Muscle of arm (tissue), 1 donor: ENCODE measurements at regions not wholly inside any gene's neighbourhood (a gene's known extent, or its start where the extent isn't known, plus 50 kb on each side); places are given as distances from the start of the nearest gene placed in this dataset.

ENCODE experiments used
- DNase-seq: peaks from one replicate; pipeline ENCODE4 v3.0.0-alpha.2; 2013

DNA sequence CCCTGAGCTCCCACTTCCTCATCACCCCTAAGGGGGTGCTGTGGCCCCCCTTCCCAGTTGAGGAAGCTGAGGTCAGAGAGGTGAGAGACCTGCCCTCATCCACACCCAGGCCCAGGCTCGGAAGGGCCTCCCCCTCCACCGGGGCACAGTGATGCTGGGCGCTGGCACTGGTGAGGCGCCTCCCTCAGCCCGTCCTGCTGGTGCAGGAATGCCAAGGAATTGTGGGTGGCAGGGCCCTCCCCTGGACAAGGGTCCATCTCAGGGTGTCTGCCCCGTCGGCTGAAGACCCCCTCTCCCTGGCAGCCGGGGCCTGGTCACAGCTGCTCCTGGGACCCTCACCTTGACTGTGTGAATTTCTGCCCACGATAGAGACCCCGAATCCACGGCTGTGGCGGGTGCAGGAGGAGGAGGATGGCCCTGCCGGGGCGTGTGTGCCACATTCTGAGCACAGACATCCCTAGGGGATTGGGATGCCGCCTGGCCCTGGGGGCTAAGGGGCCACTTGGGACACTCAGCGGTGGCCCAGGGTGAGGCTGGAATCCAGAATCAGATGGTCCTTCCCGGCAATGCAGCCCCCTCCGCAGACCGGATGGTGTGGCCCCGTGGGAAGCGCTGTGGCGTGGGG, 70.2 kb upstream of the GATA5 start:
- no peak for DNase-seq

DNA sequence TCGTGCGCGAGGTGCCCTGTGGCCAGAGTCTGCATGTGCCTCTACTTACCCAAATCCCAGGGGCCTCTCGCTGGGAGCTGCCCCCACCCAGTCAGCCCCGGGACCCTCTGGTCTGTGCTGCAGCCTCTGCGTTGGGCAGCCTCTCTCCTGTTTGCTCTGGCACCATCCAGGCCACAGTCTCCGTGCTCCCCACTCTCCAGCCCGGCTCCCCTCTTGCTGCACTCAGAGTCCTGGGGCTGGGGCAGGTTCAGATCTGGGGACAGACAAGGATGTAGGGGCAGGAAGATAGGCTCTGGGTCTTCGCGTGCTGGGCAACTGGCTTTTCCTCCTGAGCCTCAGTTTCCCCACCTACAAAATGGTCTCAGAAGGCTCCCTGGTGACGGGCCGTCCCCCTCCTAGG, 70.8 kb upstream of the GATA5 start:
- no peak for DNase-seq

DNA sequence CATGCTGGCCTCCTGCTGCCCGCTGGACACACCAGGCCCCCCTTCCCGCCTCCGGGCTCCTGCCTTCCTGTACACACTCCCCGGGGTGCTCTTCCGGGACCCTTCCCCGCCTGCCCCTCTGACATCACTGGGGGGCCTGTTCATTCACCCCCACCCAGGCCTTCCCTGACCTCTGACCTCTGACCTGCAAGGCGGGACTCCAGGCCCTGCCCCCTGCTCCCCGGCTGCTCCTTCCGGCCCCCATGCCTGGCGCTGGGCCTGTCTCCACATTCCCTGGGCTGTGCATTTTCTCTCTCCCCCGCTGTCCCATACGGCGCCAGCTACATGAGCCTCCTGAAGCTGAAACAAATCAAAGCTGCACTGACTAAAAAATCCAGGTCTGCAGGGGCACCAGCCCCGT, 71.6 kb upstream of the GATA5 start:
- no peak for DNase-seq

DNA sequence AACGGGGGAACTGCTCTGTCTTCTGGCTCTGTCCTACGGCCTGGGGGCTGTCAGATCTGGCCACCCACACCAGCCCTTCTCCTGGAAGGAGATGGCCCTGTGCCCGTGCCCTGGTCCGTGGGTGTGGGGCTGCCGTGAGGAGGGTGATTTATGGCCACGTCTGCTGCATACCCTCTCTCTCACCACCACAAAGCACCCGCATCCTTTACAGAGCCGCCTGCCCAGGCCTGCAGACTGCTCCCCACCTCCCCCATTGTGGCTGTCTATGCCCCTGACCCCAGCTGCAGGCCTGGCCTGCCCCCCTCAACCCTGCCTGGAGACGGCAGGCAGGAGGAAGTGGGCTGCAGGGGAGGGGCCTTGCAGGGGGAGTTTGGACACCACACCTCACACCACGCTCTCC, 72.7 kb upstream of the GATA5 start:
- DNase-seq, result no peak

DNA sequence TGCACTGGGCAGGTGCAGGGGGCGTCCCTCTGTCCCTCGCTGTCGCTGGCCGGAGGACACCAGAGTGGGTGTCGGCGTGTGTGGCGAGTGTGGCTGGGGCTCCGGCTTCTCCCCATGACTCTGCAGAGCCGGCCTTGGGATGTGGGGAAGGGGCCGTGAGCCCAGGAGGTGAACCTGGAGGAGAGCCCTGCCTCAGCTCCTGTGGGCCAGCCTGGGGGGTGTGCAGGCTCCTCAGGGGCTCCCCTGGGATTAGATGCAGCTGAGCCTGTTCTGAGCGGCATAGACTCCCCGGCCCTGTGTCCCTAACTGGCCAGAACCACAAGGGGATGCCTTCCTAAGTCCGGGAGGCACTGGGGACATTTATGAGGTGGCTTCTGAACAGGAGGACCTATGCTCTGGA, 73.2 kb upstream of the GATA5 start:
- no peak for DNase-seq

DNA sequence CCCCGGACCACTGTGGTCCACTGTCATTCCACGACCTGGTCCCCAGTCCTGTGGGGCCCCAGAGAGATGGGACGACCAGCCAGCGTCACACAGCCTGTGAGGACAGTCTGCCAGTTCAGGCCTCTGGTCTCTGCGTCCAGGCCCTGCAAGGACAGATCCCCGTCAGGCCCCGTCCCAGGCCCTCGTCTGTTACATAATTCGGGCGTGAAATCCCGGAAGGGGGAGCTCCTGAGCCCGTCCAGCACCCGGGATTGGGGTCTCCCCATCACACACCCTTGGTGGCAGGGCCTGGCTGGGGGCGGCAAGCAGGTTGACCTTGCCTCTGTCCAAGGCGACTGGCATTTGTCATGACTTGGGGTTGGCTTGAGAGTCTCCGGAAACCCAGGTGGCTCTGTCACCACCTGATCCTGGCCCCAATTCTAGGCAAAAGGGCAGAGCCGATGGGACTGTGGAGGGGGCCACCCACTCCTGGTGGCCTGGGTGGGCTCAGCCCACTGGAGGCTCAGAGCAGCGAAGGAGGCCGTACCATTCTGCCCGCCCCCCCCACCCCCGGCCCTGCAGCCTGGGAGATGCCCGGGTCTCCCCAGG, 73.8 kb upstream of the GATA5 start:
- no peak for DNase-seq

DNA sequence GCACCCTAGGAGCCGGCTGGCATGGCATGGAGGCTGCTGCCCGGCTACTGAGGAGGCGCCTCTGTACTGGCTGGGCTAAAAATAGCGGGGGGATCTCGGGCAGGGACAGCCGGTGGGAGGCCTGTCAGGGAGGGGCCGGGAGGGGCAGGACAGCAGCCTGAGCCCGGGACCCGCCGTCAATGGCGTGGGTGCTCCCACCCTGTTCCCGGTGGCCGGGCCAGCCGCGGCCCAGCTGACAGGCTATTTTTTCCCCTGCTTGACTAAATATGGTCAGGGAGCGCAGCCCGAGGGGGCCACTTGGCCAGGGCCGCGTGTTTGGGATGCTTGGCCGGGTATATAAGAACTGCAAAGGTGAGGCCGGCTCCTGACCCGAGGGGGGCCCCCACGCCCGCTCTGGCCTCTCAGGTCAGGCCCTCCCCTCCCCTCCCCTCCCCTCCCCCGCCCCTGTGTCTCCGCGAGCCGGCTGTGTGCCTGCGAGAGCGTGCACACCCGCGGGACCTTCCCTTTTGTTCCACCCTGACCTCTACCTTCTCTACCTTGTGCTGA, 74.4 kb upstream of the GATA5 start:
- DNase-seq, result peak; percentile 39

DNA sequence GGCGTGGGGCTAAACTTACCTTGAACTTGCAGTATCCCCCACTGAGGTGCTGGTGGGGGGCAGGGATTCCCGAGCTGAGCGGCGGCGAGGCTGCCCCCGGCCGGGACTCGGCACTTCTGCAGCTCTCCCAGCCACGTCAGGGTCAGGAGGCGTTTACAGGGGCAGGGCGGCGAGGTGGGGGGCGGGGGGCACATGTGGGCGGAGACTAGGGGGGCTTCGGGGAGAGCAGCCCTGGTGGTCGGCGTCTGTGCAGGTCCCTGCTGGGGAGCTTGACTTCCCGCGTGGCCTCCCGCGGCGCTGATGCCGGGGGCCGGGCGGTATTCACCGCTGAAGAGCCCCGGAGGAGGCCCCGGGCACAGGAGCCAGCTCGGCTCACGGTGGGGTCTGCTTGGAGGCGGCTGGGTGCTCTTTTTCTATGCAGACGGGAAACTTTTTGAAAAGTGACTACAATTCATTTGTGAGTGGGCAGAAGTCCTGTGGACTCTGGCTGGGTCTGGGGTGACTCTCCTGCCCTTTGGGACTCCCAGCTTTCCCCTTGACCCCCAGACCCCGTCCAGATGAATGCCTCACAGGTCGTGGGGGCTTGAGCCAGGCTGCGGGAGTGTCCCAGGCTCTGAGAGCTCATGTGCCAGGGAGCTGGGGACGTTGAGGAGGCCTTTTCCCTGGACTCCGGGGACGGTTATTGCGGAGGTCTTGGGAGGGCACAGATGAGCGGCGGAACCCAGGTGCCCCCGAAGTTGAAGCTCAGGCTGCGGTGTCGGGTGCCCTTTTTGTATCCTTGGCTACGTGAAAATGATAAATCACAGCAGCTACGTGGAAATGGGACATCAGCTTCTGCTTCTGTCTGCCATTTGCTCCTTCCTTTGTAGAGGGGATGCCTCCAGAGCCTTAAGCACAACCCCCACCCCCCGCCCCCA, 75.9 kb upstream of the GATA5 start:
- no peak for DNase-seq

DNA sequence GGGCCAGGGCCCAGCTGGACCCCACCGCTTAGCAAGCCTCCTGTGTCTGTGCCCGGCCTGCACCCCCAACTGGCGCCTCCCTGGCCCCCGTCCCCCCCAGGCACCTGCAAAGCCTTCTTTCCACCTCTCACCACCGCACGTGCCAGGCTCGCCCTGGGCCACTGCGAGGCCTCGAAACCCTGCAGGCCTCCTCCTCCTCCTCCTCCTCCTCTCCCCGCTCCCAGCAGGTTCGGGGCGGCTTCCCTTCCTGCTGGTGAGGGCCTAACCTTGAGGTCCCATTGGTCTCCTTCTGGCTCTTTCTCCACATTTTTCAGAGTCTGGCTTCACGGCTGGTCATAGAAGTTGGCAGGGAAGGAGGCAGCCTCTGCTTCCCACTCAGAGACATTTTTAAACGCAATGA, 76.8 kb upstream of the GATA5 start:
- no peak for DNase-seq

DNA sequence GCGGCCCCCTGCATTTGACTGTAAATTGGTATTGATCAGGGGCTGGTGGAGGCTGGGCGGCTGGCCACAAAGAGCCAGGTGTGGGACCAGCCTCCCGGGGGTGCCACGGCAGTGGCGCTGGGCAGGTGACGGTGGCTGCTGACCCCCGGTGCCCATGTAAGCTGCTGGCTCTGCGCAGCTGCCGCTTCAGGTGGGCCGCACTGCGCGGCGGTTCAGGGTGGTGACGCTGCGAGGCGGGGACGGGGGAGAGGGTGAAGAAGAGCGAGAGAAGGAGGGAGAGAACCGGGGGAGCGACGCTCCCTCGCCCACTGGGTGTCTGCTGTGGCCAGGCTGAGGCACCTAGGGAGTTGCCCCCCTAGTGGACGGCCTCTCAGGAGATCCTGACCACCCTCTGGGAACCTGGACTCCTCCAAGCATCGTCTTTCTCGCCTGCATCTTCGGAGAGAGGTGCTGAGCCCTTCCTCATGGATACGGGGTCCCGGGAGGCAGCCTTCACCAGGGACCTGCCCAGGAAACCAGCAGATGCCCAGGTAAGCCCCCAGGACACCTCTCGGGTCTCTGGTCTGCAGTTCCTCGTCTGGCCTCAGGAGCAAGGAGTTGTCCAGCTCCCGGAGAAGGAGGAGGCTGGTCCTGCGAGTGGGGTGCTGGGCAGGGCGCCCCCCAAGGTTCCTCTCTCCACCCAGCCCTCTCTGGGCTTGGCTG, 77.5 kb upstream of the GATA5 start:
- no peak for DNase-seq

DNA sequence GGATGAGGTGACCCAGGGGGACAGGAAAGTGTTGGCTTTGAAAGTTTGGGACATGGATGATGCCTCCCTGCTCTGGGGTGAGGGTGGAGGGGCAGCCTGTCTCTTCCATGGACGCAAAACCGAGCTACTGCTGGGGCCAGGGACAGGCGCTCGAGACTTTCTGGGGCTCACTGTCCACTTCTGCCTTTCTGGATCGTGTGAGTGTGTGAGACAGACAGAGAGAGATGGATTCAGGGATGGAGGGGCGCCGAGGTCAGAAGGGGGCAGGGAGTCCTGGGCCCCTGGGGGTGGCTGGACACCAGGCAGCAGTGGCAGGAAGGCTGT, 78.0 kb upstream of the GATA5 start:
- DNase-seq, result no peak

DNA sequence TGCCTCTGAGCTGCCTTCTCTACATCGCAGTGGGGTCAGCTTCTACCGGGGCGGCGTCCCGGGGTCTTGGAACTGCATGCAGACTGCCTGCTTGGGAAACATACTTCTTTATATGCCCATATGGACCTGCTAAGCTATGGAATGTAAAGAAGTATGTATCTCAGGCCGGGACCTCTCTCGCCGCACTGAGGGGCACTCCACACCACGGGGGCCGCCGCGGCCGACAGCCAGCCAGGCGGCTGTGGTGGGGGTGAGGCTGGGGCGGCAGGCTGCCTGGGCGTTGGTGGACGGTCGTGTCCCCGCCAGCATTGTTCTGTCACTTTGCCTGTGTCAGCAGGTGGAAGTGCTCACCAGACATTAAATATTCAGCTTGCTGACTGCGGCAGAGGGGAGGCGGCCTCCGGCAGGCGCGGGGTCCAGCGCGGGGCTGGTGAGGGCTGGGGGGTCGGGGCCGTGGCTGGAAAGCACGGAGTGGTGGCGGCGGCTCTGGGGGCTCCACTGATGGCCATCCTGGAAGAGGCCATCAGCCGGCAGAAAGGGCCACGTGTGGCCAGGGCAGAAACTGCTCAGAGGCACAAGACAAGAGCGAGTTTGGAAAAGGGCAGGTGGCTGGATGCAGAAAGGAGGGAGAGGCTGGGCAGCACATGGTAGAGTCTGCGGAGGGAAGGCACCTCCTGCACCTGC, 78.6 kb upstream of the GATA5 start:
- DNase-seq, result no peak

DNA sequence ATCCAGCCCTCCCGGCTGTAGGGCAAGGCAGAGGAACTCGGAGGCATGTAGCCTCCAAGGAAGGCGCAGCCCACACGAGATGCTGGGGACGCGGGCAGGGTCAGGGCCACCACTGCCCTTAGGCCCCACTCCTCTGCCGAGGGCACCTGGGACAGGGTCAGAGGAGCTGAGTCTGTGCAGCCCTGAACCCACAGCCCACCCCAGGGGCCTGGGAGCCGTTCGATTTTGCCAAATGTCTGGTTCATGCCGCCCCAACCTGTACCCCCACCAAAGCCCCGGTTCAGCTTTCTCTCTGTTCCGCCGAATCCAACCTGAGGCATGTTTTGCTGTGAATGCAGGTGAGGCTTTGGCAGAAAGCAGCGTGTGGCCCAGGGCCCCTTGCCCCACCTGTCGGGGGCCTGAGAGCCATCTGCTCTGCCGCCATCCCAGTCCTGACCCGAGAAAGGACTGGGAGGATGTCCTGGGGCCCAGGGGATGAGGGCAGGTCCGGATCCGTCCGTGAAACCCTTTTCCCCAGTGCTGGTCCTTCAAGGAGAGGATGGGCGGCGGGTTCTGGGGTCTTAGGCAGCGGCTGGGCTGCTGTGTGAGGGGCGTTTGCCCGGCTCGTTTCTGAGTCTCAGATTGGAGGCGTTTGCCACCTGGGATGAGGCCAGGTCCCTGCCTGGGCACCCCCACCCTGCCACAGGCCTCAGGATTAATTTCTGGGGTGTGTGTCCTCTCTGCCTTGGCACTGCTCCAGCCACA, 79.3 kb upstream of the GATA5 start:
- no peak for DNase-seq

DNA sequence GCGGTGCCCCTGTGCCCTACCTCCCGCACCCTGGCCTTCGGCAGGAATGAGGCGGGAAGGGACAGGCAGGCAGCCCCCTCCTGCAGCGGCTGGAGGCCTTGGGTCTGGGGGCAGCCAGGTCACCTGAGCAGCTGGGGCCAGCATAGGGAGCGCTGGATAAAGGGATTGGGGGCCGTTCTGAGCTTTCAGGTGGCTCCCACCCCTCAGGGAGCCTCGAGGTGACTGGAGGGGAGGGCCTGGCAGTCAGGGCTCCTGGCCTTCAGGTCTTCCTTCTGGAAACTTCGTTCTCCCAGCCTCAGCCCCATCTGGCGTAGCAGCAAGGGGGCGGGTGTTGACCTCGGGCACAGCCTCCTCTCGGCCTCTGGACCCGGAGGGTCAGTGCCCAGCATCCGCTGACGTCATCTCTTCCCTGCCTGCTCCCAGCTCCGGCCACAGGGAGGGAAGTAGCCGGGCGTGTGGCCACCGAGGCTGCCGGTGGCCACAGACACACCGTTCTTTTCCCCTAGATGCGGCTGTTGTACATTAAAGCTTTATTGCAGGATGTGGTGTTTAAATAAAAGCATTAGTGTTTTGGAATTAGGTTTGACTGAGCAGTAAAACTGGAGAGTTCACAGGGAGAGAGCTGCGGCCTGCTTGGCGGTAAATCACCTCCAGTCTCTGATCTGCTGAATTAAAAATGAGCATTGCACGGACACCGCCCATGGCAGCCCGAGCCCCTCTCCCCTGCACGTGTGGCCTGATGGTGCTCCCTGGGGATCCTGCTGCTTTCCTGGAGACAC, 80.0 kb upstream of the GATA5 start:
- no peak for DNase-seq

DNA sequence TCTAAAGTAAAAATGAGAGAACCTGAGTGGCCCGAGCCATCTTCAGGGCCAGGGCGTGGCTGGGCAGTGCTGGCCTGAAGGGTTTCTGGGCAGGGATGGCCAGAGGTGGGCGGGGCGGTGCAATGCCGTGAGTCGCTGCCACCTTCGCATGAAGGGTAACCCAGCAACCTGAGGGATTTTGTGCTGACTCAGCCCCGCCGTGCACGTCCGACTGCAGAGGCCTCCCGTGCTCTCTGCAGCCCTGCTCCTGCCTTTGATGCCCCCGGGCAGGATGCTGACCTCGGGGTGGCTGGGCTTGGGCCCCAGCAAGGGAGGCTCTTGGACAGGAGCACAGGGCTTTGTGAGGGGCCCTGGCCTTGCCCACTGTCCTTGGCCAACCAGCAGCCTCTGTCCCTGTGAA, 81.7 kb upstream of the GATA5 start:
- no peak for DNase-seq

DNA sequence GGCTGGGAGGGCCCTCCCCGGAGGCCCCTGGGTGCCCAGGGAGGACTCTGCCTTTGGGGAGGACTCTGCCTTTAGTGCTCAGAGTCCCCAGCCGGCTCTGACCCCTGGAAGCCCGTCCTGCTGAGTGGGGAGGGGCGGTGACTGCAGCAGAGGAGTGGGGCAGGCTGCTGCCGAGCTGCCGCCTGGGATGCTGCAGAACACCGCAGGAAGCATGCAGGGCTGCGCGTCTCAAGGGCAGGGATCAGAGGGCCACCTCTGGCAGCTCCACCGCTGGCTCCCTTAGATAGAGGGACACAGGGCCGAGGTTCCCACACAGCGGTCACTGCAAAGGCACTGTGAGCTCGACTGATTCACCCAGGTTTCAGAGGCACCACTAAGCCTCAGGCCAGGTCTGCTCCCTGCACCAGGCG, 82.2 kb upstream of the GATA5 start:
- no peak for DNase-seq

DNA sequence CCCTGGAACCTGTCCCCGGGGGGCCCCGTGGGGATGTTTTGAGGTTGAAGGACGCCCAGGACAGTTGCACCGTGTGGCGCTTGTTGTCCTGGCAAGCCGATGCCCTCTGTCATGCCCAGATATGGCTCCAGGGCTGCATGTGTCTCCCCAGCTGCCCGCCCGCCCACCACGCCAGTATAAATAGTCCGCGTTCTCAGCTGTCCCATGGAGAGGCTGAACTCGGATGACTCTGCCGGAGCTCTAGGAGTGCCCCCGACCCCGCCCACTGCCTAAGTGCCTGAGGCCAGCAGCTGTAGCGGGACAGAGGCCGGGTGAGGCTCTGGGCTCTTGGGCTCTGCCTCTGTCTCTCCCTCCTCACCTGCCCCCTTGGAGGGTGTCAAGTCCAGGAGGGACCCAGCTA, 83.0 kb upstream of the GATA5 start:
- DNase-seq, result peak; percentile 64

DNA sequence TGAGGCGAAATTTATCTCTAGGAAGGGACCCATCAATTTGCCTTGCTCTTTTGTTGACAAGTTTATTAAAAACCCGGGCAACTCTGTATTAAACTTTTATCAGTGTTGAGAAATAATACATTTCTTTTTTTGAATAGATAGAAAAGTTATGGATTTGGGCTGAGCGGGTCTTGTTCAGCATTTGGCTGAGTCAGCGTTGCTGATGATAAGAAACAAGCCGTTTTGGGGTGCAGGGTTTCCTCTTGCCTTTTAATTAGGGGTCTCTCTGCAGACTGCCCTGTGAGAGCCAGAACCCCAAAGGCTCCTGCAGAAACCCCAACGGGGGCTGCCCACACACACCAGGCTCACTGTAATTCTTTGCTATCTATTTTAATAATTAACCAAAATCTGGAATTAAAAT, 82.1 kb upstream of the SLCO4A1 start:
- no peak for DNase-seq

DNA sequence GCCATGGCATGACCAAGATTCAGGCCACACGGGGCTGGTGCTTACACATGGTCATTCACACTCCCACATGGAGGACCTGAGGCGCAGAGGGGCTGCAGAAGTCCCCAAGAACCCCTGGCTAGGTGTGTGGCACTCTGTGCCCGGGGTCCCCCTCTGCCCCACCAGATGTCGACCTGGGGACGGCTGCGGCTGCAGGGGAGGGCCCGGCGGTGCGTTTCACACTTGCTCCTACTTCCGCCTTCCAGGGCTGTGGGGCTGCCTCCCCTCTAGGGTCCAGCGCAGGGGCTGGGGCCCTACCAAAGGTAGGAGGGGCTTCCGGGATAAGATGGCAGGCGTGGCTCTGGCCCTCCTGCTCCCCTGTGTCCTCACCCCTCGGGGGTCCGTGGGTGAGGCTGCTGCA, 81.1 kb upstream of the SLCO4A1 start:
- DNase-seq, result no peak

DNA sequence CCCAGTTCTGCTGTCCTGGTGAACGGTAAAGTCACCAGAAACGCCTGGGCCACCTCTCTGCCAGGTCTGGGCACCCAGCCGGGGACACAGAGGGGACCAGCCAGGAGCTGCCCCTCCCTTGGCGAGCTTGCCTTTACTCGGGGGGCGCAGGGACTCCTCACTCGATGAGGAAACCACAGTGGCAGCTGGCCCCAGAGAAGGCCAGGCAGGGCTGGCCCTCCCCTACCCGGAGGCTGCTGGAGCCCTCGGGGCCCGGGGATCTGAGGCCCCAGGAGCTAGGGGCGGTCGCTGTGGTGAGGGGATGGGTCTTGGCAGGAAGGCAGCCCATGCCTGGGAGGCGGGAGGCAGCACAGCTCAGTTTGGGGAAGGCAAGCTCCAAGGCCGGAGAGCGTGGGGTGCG, 80.4 kb upstream of the SLCO4A1 start:
- DNase-seq, result no peak
